ENCODE measurements at regions not wholly inside any gene's neighbourhood (a gene's known extent, or its start where the extent isn't known, plus 50 kb on each side); places are given as distances from the start of the nearest gene placed in this dataset.

- TF ChIP-seq CTCF (IDR thresholded peaks at IDR 0.05): no peak
- no peak overlapping the region for H3K4me3 Mint-ChIP-seq
- Histone ChIP-seq H3K27me3 (ENCODE audit: control insufficient read depth in 2 of 2, insufficient read depth in 2 of 2, low read length in 2 of 2) (no peaks in the 10 kb centered on the region), H3K4me2 (replicated peaks; ENCODE audit: extremely low read depth, low read length, poor library complexity, severe bottlenecking) (no peak overlapping the region), H3K4me1 (ENCODE audit: control insufficient read depth in 1 of 2, insufficient read depth in 2 of 2, low read length in 2 of 2) (no peaks in the 10 kb centered on the region), H3K27ac (ENCODE audit: low read depth in 1 of 2, low read length in 2 of 2) (no peak overlapping the region), H3K36me3 (replicated peaks in 1 of 2; ENCODE audit: control insufficient read depth in 1 of 2, insufficient read depth in 2 of 2, low read length in 2 of 2) (no peaks in the 10 kb centered on the region), H4K20me1 (ENCODE audit: insufficient read depth, low read length) (no peaks in the 10 kb centered on the region), H2AFZ (ENCODE audit: insufficient read depth, low read depth, low read length, poor library complexity, severe bottlenecking) (no peak overlapping the region), H3K9me3 (replicated peaks in 1 of 2; ENCODE audit: control insufficient read depth in 1 of 2, insufficient read depth in 1 of 2, low read length in 2 of 2) (no peaks in the 10 kb centered on the region), H3K4me3 (replicated peaks in 1 of 3; ENCODE audit: low read depth in 2 of 3, low read length in 3 of 3) (no peak overlapping the region), H3K9ac (ENCODE audit: insufficient read depth, low read length, poor library complexity, severe bottlenecking) (no peak overlapping the region), H3K79me2 (ENCODE audit: insufficient read depth, low read length) (no peaks in the 10 kb centered on the region)
- H3K27me3 Mint-ChIP-seq (ENCODE audit: low read depth in 3 of 3): no peaks in the 10 kb centered on the region
- DNase-seq: no peak
- H3K4me1 Mint-ChIP-seq: no peaks in the 10 kb centered on the region
- no peak overlapping the region for H3K27ac Mint-ChIP-seq
- intact Hi-C loops (cut with micrococcal nuclease): no loop called here
- H3K36me3 Mint-ChIP-seq: no peaks in the 10 kb centered on the region
- WGBS (ENCODE audit: insufficient coverage): 60% methylated on average over 1 of the region's 3 CpGs
- H3K9me3 Mint-ChIP-seq: peaks cover 0 to 5% (median 0%) of the 10 kb centered on the region in 7 donors
Measured at GRCh38 chr4:179872755-179873154, 2370.4 kb upstream of the TENM3 start.

- Histone ChIP-seq H3K27me3 (ENCODE audit: control insufficient read depth in 2 of 2, insufficient read depth in 2 of 2, low read length in 2 of 2) (no peaks in the 10 kb centered on the region), H3K9ac (ENCODE audit: insufficient read depth, low read length, poor library complexity, severe bottlenecking) (no peak overlapping the region), H4K20me1 (ENCODE audit: insufficient read depth, low read length) (no peaks in the 10 kb centered on the region), H3K27ac (ENCODE audit: low read depth in 1 of 2, low read length in 2 of 2) (no peak overlapping the region), H3K4me3 (replicated peaks in 1 of 3; ENCODE audit: low read depth in 2 of 3, low read length in 3 of 3) (no peak overlapping the region), H3K79me2 (ENCODE audit: insufficient read depth, low read length) (no peaks in the 10 kb centered on the region), H3K4me1 (ENCODE audit: control insufficient read depth in 1 of 2, insufficient read depth in 2 of 2, low read length in 2 of 2) (no peaks in the 10 kb centered on the region), H3K36me3 (replicated peaks in 1 of 2; ENCODE audit: control insufficient read depth in 1 of 2, insufficient read depth in 2 of 2, low read length in 2 of 2) (no peaks in the 10 kb centered on the region), H3K9me3 (replicated peaks in 1 of 2; ENCODE audit: control insufficient read depth in 1 of 2, insufficient read depth in 1 of 2, low read length in 2 of 2) (no peaks in the 10 kb centered on the region), H3K4me2 (replicated peaks; ENCODE audit: extremely low read depth, low read length, poor library complexity, severe bottlenecking) (no peak overlapping the region), H2AFZ (ENCODE audit: insufficient read depth, low read depth, low read length, poor library complexity, severe bottlenecking) (no peak overlapping the region)
- DNase-seq: no peak
- H3K4me3 Mint-ChIP-seq: no peak overlapping the region
- no peaks in the 10 kb centered on the region for H3K36me3 Mint-ChIP-seq
- intact Hi-C loops (cut with micrococcal nuclease): no loop called here
- no peak overlapping the region for H3K27ac Mint-ChIP-seq
- peaks cover 0 to 5% (median 3%) of the 10 kb centered on the region in 7 donors for H3K9me3 Mint-ChIP-seq
- no peaks in the 10 kb centered on the region for H3K4me1 Mint-ChIP-seq
- TF ChIP-seq CTCF (IDR thresholded peaks at IDR 0.05): no peak
- no CpG with 5 or more reads among the region's 3 CpGs for WGBS (ENCODE audit: insufficient coverage)
- H3K27me3 Mint-ChIP-seq (ENCODE audit: low read depth in 3 of 3): no peaks in the 10 kb centered on the region
Measured at GRCh38 chr4:179880756-179881155, 2362.4 kb upstream of the TENM3 start.

Data from CD14-positive monocyte (primary cell).